Activated T-cell treated with anti-CD3 and anti-CD28 coated beads for 24 hours (primary cell): ENCODE measurements at regions not wholly inside any gene's neighbourhood (a gene's known extent, or its start where the extent isn't known, plus 50 kb on each side); places are given as distances from the start of the nearest gene placed in this dataset.
"Not testable (repeated sequence)": the region's sequence is repeated elsewhere in the genome, so short reads cannot be mapped to it uniquely, and the experiment has no call there.

Experiments
- DNase-seq: peaks from one replicate; pipeline ENCODE4 v3.0.0-alpha.2; 2020; ENCODE audit warnings: low read depth

GRCh38 chr16:31975826-31976419, 102.3 kb downstream of the ZNF267 start:
- DNase-seq = not testable (repeated sequence)

GRCh38 chr16:31978463-31978862, 104.9 kb downstream of the ZNF267 start:
- DNase-seq = not testable (repeated sequence)

- not testable (repeated sequence) for DNase-seq
Observed at GRCh38 chr16:31981739-31982138, 108.1 kb downstream of the ZNF267 start.

- DNase-seq = not testable (repeated sequence)
Observed at GRCh38 chr16:31982986-31983385, 109.4 kb downstream of the ZNF267 start.

GRCh38 chr16:31983666-31984065, 110.1 kb downstream of the ZNF267 start:
- not testable (repeated sequence) for DNase-seq

- DNase-seq = not testable (repeated sequence)
Observed at GRCh38 chr16:31986895-31987294, 113.3 kb downstream of the ZNF267 start.

- peak; percentile 46 for DNase-seq
Observed at GRCh38 chr16:31988595-31989581, 115.3 kb downstream of the ZNF267 start.

GRCh38 chr16:31990261-31990660, 116.7 kb downstream of the ZNF267 start:
- DNase-seq = not testable (repeated sequence)

GRCh38 chr16:31990980-31991379, 117.4 kb downstream of the ZNF267 start:
- DNase-seq = not testable (repeated sequence)

GRCh38 chr16:31996325-31996724, 122.7 kb downstream of the ZNF267 start:
- DNase-seq = peak; percentile 4

- DNase-seq = not testable (repeated sequence)
Observed at GRCh38 chr16:32002496-32002895, 128.9 kb downstream of the ZNF267 start.

- DNase-seq = not testable (repeated sequence)
Observed at GRCh38 chr16:32003819-32004218, 130.2 kb downstream of the ZNF267 start.

GRCh38 chr16:32038783-32039496, 165.3 kb downstream of the ZNF267 start:
- not testable (repeated sequence) for DNase-seq

- not testable (repeated sequence) for DNase-seq
Observed at GRCh38 chr16:32039919-32040318, 166.3 kb downstream of the ZNF267 start.

GRCh38 chr16:32066016-32066651, 187.0 kb upstream of the TP53TG3D start:
- DNase-seq = peak; percentile 23

- not testable (repeated sequence) for DNase-seq
Observed at GRCh38 chr16:32071586-32071985, 181.5 kb upstream of the TP53TG3D start.

- not testable (repeated sequence) for DNase-seq
Observed at GRCh38 chr16:32083891-32084290, 169.2 kb upstream of the TP53TG3D start.

- DNase-seq = peak; percentile 0
Observed at GRCh38 chr16:32084656-32085401, 168.3 kb upstream of the TP53TG3D start.

GRCh38 chr16:32085438-32086141, 167.5 kb upstream of the TP53TG3D start:
- peak; percentile 59 for DNase-seq

GRCh38 chr16:32115562-32115961, 137.5 kb upstream of the TP53TG3D start:
- DNase-seq = not testable (repeated sequence)
